ENCODE measurements at regions not wholly inside any gene's neighbourhood (a gene's known extent, or its start where the extent isn't known, plus 50 kb on each side); places are given as distances from the start of the nearest gene placed in this dataset.

DNA sequence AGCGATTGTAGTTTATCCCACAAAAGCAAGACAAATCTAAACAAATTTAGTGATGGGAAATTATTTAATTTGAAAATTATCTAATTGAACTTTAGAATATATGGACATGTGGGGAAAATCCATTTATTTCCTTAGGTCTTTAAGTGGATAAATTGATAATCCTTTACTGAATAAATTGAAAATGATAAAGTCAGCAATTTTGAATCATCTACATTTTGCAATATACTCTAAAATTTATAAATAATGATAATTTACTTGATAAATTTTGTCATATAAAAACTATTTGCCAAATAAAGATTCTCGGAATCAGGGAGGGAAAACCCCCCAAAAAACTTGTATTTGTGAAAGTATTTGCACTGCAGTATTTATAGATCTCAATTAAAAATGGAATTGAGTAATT is 875.3 kb upstream of the SLITRK5 start:
- Histone ChIP-seq H3K27me3 (replicated peaks; ENCODE audit: insufficient read depth) (no peaks in the 10 kb centered on the region), H3K4me1 (replicated peaks) (no peaks in the 10 kb centered on the region), H3K9me3 (no peaks in the 10 kb centered on the region), H3K27ac (no peak overlapping the region), H3K36me3 (no peaks in the 10 kb centered on the region), H3K4me3 (no peak overlapping the region)
- 72% methylated on average over 2 of the region's 2 CpGs for WGBS
- TF ChIP-seq, protein P1, sequence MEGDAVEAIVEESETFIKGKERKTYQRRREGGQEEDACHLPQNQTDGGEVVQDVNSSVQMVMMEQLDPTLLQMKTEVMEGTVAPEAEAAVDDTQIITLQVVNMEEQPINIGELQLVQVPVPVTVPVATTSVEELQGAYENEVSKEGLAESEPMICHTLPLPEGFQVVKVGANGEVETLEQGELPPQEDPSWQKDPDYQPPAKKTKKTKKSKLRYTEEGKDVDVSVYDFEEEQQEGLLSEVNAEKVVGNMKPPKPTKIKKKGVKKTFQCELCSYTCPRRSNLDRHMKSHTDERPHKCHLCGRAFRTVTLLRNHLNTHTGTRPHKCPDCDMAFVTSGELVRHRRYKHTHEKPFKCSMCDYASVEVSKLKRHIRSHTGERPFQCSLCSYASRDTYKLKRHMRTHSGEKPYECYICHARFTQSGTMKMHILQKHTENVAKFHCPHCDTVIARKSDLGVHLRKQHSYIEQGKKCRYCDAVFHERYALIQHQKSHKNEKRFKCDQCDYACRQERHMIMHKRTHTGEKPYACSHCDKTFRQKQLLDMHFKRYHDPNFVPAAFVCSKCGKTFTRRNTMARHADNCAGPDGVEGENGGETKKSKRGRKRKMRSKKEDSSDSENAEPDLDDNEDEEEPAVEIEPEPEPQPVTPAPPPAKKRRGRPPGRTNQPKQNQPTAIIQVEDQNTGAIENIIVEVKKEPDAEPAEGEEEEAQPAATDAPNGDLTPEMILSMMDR (IDR thresholded peaks at IDR 0.05) = no peak
- no peak for TF ChIP-seq POLR2AphosphoS5 (IDR thresholded peaks at IDR 0.05)
- TF ChIP-seq POLR2A (IDR thresholded peaks at IDR 0.05) = no peak
- DNase-seq (ENCODE audit: low spot score) = no peak
- intact Hi-C loops (cut with DNase I) = no loop called here

DNA sequence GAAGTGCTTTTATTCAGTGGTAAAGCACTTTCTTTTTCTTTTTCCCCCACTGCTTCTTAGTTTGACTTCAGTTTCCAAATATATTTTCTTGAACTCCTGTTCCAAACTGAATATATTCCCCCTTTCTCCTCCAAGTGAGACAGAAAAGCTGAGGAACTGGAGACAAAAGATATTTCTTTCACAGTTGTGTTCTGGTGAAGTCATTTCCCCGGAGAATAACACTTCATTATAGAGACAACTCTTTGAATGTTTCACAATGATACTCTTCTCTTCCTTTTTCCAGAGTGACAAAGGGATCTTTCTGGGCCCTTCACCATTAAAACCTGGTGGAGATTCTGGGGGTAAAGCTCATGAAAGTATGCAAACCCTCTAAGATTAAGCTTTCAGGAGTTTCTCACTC is 860.8 kb upstream of the SLITRK5 start:
- no peak overlapping the region for H3K4me3 ChIP-seq
- no peak overlapping the region for H3K27ac ChIP-seq
- 62% methylated on average over 1 of the region's 1 CpG for WGBS
- no peaks in the 10 kb centered on the region for H3K27me3 ChIP-seq (replicated peaks; ENCODE audit: insufficient read depth)
- DNase-seq (ENCODE audit: low spot score) = no peak
- TF ChIP-seq POLR2AphosphoS5 (IDR thresholded peaks at IDR 0.05) (no peak), POLR2A (IDR thresholded peaks at IDR 0.05) (no peak)
- H3K4me1 ChIP-seq (replicated peaks) = no peaks in the 10 kb centered on the region
- intact Hi-C loops (cut with DNase I) = no loop called here
- H3K36me3 ChIP-seq = no peaks in the 10 kb centered on the region
- no peaks in the 10 kb centered on the region for H3K9me3 ChIP-seq

DNA sequence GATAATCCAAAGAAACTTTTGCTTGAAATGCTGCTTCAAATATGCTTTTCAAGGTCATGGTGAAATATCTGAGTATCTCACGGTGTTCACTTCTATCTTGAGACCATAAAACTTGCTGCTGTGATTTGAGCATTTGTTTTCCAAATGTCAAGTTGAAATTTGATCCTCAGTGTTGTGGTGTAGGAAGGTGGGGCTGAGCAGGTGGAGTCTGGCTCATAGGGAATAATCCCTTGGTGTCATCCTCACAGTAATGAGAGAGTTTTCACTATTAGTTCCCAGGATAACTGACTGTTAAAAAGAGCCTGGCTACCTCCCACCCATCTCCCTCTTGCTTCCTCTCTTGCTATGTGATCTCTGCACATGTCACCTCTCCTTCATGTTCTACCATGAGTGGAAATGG is 858.0 kb upstream of the SLITRK5 start:
- Histone ChIP-seq H3K9me3 (no peaks in the 10 kb centered on the region), H3K27ac (no peak overlapping the region), H3K36me3 (no peaks in the 10 kb centered on the region), H3K4me3 (no peak overlapping the region), H3K27me3 (replicated peaks; ENCODE audit: insufficient read depth) (no peaks in the 10 kb centered on the region), H3K4me1 (replicated peaks) (no peaks in the 10 kb centered on the region)
- WGBS = 30% methylated on average over 1 of the region's 1 CpG
- intact Hi-C loops (cut with DNase I) = no loop called here
- no peak for DNase-seq (ENCODE audit: low spot score)
- no peak for TF ChIP-seq POLR2A (IDR thresholded peaks at IDR 0.05)
- TF ChIP-seq, protein P1 (IDR thresholded peaks at IDR 0.05) = no peak
- no peak for TF ChIP-seq POLR2AphosphoS5 (IDR thresholded peaks at IDR 0.05)

DNA sequence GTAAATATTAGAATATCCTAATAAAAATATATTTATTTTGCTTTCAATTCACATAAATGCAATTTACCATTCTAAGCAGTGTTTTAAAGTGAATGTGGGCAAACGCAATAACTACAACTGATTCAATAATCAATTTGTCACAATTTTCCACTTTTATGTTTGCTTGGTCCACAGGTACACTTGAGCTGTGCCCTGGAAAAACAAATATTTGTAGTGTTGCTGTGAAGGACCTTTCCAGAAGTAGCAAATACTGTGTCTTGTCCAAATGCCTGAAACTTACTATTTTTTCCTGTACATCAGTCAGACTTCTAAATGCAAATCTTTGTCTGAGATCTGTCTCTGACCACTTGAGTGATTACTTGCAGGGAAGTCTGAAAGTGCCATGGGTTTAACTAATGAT is 845.8 kb upstream of the SLITRK5 start:
- H3K9me3 ChIP-seq = no peaks in the 10 kb centered on the region
- no peak for DNase-seq (ENCODE audit: low spot score)
- intact Hi-C loops (cut with DNase I) = no loop called here
- no peaks in the 10 kb centered on the region for H3K36me3 ChIP-seq
- TF ChIP-seq, protein P1 (IDR thresholded peaks at IDR 0.05) = no peak
- no peak for TF ChIP-seq POLR2A (IDR thresholded peaks at IDR 0.05)
- no peak for TF ChIP-seq POLR2AphosphoS5 (IDR thresholded peaks at IDR 0.05)
- no peaks in the 10 kb centered on the region for H3K27me3 ChIP-seq (replicated peaks; ENCODE audit: insufficient read depth)
- no peak overlapping the region for H3K27ac ChIP-seq
- no peaks in the 10 kb centered on the region for H3K4me1 ChIP-seq (replicated peaks)
- WGBS = 82% methylated on average over 1 of the region's 1 CpG
- no peak overlapping the region for H3K4me3 ChIP-seq

DNA sequence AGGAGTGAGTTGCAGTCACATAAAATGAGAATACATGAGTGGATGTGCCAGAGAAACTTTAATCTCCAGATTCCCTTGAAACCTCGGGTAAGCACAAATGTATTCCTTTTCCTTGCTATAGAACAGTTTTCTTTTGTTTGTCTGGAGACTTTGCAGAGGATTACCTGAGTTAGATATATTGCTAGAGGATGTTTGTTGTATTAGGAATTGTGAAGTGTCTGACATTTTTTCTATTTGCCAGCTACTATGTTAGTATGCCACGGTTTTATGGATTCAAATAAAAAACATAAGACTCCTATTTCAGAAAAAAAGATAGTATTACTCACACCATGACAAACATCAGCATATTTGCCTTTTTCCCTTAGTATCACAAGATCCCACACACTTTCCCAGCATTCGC is 844.9 kb upstream of the SLITRK5 start:
- Histone ChIP-seq H3K27me3 (replicated peaks; ENCODE audit: insufficient read depth) (no peaks in the 10 kb centered on the region), H3K27ac (no peak overlapping the region), H3K36me3 (no peaks in the 10 kb centered on the region), H3K4me3 (no peak overlapping the region), H3K4me1 (replicated peaks) (no peaks in the 10 kb centered on the region), H3K9me3 (no peaks in the 10 kb centered on the region)
- no peak for DNase-seq (ENCODE audit: low spot score)
- WGBS = 47% methylated on average over 3 of the region's 3 CpGs
- intact Hi-C loops (cut with DNase I) = no loop called here
- TF ChIP-seq, protein P1 (IDR thresholded peaks at IDR 0.05) = no peak
- TF ChIP-seq POLR2A (IDR thresholded peaks at IDR 0.05) (no peak), POLR2AphosphoS5 (IDR thresholded peaks at IDR 0.05) (no peak)
